SK-N-SH treated with all-trans-retinoic acid at 6 μM for 48 hours (cell line): ENCODE measurements at regions not wholly inside any gene's neighbourhood (a gene's known extent, or its start where the extent isn't known, plus 50 kb on each side); places are given as distances from the start of the nearest gene placed in this dataset.
A peak's percentile ranks its signal among the peaks of the same experiment; 100 is the strongest.

ENCODE experiments used
- ATAC-seq: fragments of 200-7000 bp; cut with Tn5 transposase; 3 replicates; pipeline ENCODE4 v1.9.1; 2020; ENCODE audit warnings: mild to moderate bottlenecking, moderate library complexity
- ARNTL ChIP-seq: fragments of 450-650 bp; formaldehyde crosslinking; IDR thresholded peaks from 2 replicates; pipeline ENCODE4 v1.5.0; 2020; ENCODE audit warnings: low read depth, mild to moderate bottlenecking, moderate library complexity, borderline replicate concordance
- BACH2 ChIP-seq: fragments of 250-450 bp; sonication (Bioruptor Pico); IDR thresholded peaks from 2 replicates; pipeline ENCODE4 v1.9.0; 2021; ENCODE audit warnings: mild to moderate bottlenecking, borderline replicate concordance
- CREB5 ChIP-seq: fragments of 250-450 bp; sonication (Bioruptor Pico); IDR thresholded peaks from 2 replicates; pipeline ENCODE4 v1.5.1; 2020; ENCODE audit warnings: low read depth, mild to moderate bottlenecking, moderate library complexity
- CSDC2 ChIP-seq: fragments of 250-450 bp; sonication (Bioruptor Pico); IDR thresholded peaks from 2 replicates; pipeline ENCODE4 v1.5.0; 2020; ENCODE audit warnings: mild to moderate bottlenecking, moderate library complexity
- CSRNP3 ChIP-seq: fragments of 250-450 bp; sonication (Bioruptor Pico); IDR thresholded peaks from 2 replicates; pipeline ENCODE4 v1.5.1; 2021; ENCODE audit warnings: mild to moderate bottlenecking, moderate library complexity
- ESRRG ChIP-seq: fragments of 250-450 bp; sonication (Bioruptor Pico); IDR thresholded peaks from 2 replicates; pipeline ENCODE4 v1.6.1; 2021; ENCODE audit warnings: mild to moderate bottlenecking
- GLIS3 ChIP-seq: fragments of 250-450 bp; sonication (Bioruptor Pico); IDR thresholded peaks from 2 replicates; pipeline ENCODE4 v1.5.0; 2020; ENCODE audit warnings: mild to moderate bottlenecking, moderate library complexity
- ISL1 ChIP-seq: fragments of 250-450 bp; sonication (Bioruptor Pico); IDR thresholded peaks from 2 replicates; pipeline ENCODE4 v2.1.2; 2022; ENCODE audit warnings: mild to moderate bottlenecking, moderate library complexity
- OSR1 ChIP-seq: fragments of 250-450 bp; sonication (Bioruptor Pico); IDR thresholded peaks from 2 replicates; pipeline ENCODE4 v1.8.0; 2022; ENCODE audit warnings: moderate library complexity, mild to moderate bottlenecking, inconsistent platforms
- PATZ1 ChIP-seq: fragments of 250-450 bp; sonication (Bioruptor Pico); IDR thresholded peaks from 2 replicates; pipeline ENCODE4 v1.8.0; 2020; ENCODE audit warnings: mild to moderate bottlenecking, moderate library complexity, borderline replicate concordance
- PPARA ChIP-seq: fragments of 250-450 bp; sonication (Bioruptor Pico); IDR thresholded peaks from 2 replicates; pipeline ENCODE4 v1.5.0; 2020; ENCODE audit warnings: mild to moderate bottlenecking, borderline replicate concordance
- RARB ChIP-seq: fragments of 250-450 bp; sonication (Bioruptor Pico); IDR thresholded peaks from 2 replicates; pipeline ENCODE4 v1.8.0; 2021; ENCODE audit warnings: mild to moderate bottlenecking, moderate library complexity
- SNAI2 ChIP-seq: fragments of 250-450 bp; sonication (Bioruptor Pico); IDR thresholded peaks from 2 replicates; pipeline ENCODE4 v1.5.0; 2020; ENCODE audit warnings: mild to moderate bottlenecking, moderate library complexity
- TCF4 ChIP-seq: fragments of 250-450 bp; sonication (Bioruptor Pico); IDR thresholded peaks from 2 replicates; pipeline ENCODE4 v1.8.0; 2021; ENCODE audit warnings: mild to moderate bottlenecking, moderate library complexity, borderline replicate concordance
- TOX ChIP-seq: fragments of 250-450 bp; sonication (Bioruptor Pico); IDR thresholded peaks from 2 replicates; pipeline ENCODE4 v1.8.0; 2021; ENCODE audit warnings: mild to moderate bottlenecking, moderate library complexity, borderline replicate concordance
- ZC3H10 ChIP-seq: fragments of 250-450 bp; sonication (Bioruptor Pico); IDR thresholded peaks from 2 replicates; pipeline ENCODE4 v1.5.1; 2021; ENCODE audit warnings: mild to moderate bottlenecking, moderate library complexity
- ZFP3 ChIP-seq: fragments of 250-450 bp; sonication (Bioruptor Pico); IDR thresholded peaks from 2 replicates; pipeline ENCODE4 v1.5.0; 2020; ENCODE audit warnings: mild to moderate bottlenecking, moderate library complexity
- ZFP30 ChIP-seq: fragments of 450-650 bp; formaldehyde crosslinking; IDR thresholded peaks from 2 replicates; pipeline ENCODE4 v1.5.0; 2022; ENCODE audit warnings: mild to moderate bottlenecking, moderate library complexity
- ZNF565 ChIP-seq: fragments of 450-650 bp; formaldehyde crosslinking; conservative IDR thresholded peaks from 2 replicates; pipeline ENCODE4 v1.5.0; 2020; ENCODE audit warnings: low read depth, mild to moderate bottlenecking, moderate library complexity
- ZNF70 ChIP-seq: fragments of 450-650 bp; formaldehyde crosslinking; IDR thresholded peaks from 2 replicates; pipeline ENCODE4 v1.5.0; 2020; ENCODE audit warnings: mild to moderate bottlenecking, moderate library complexity
- ZNF8 ChIP-seq: fragments of 450-650 bp; formaldehyde crosslinking; IDR thresholded peaks from 2 replicates; pipeline ENCODE4 v1.5.0; 2020; ENCODE audit warnings: mild to moderate bottlenecking, moderate library complexity
- TF ChIP-seq, protein P1 (sequence below): fragments of 250-450 bp; sonication (Bioruptor Pico); IDR thresholded peaks from 2 replicates; pipeline ENCODE4 v1.8.0; 2021; ENCODE audit warnings: low read depth, mild to moderate bottlenecking, moderate library complexity, borderline replicate concordance
- TF ChIP-seq, protein P2 (sequence below): fragments of 250-450 bp; sonication (Bioruptor Pico); IDR thresholded peaks from 2 replicates; pipeline ENCODE4 v1.5.0; 2020; ENCODE audit warnings: mild to moderate bottlenecking, moderate library complexity

DNA sequence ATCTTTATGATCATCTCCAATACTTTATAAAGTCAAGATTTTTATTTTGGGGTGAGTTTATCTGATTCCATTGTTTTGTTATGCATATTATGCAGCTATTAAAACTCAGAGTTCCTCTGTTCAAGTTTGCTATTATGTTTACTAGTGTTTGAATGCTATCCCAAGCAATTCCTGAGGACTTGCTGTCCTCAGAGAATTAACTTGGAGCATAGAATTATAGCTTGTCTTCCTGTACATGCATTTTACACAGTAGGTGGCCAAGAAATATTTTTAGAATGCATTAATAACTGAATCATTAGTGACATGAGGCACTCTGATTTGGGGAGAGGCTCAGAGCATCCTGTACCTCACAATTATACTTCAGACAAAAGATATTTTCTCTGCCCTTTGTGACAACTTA lies 195.6 kb upstream of the MIR17HG start:
- ATAC-seq = no peak
- TF ChIP-seq TCF4 (CRISPR knock-in tag) (no peak), ISL1 (peak; percentile 26; the same call in 1 of the 2 replicates)

- ATAC-seq = peak; percentile 84
- peak; percentile 59; the same call in 1 of the 2 replicates for TF ChIP-seq ESRRG (CRISPR knock-in tag)
- TF ChIP-seq, protein P1, sequence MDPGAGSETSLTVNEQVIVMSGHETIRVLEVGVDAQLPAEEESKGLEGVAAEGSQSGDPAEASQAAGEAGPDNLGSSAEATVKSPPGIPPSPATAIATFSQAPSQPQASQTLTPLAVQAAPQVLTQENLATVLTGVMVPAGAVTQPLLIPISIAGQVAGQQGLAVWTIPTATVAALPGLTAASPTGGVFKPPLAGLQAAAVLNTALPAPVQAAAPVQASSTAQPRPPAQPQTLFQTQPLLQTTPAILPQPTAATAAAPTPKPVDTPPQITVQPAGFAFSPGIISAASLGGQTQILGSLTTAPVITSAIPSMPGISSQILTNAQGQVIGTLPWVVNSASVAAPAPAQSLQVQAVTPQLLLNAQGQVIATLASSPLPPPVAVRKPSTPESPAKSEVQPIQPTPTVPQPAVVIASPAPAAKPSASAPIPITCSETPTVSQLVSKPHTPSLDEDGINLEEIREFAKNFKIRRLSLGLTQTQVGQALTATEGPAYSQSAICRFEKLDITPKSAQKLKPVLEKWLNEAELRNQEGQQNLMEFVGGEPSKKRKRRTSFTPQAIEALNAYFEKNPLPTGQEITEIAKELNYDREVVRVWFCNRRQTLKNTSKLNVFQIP (CRISPR knock-in tag) = peak; percentile 86; the same call in 1 of the 2 replicates
- 0 out of 2 replicates have a peak, but pooled peaks have one; percentile 24 for TF ChIP-seq ZNF565 (CRISPR knock-in tag)
- TF ChIP-seq BACH2 (CRISPR knock-in tag) = no peak
- no peak for TF ChIP-seq ARNTL (CRISPR knock-in tag)
- peak; percentile 79 for TF ChIP-seq ZFP3 (CRISPR knock-in tag)
- TF ChIP-seq OSR1 (CRISPR knock-in tag) = no peak
- TF ChIP-seq RARB = peak; percentile 57; the same call in 1 of the 2 replicates
- TF ChIP-seq ZNF8 (CRISPR knock-in tag) = no peak
- no peak for TF ChIP-seq ZFP30 (CRISPR knock-in tag)
- TF ChIP-seq TCF4 (CRISPR knock-in tag) = 0 out of 2 replicates have a peak, but pooled peaks have one; percentile 30
- TF ChIP-seq PATZ1 (CRISPR knock-in tag) = peak; percentile 86
- peak; percentile 85; the same call in 1 of the 2 replicates for TF ChIP-seq CSRNP3 (CRISPR knock-in tag)
- TF ChIP-seq GLIS3 (CRISPR knock-in tag) = peak; percentile 97
- TF ChIP-seq, protein P2, sequence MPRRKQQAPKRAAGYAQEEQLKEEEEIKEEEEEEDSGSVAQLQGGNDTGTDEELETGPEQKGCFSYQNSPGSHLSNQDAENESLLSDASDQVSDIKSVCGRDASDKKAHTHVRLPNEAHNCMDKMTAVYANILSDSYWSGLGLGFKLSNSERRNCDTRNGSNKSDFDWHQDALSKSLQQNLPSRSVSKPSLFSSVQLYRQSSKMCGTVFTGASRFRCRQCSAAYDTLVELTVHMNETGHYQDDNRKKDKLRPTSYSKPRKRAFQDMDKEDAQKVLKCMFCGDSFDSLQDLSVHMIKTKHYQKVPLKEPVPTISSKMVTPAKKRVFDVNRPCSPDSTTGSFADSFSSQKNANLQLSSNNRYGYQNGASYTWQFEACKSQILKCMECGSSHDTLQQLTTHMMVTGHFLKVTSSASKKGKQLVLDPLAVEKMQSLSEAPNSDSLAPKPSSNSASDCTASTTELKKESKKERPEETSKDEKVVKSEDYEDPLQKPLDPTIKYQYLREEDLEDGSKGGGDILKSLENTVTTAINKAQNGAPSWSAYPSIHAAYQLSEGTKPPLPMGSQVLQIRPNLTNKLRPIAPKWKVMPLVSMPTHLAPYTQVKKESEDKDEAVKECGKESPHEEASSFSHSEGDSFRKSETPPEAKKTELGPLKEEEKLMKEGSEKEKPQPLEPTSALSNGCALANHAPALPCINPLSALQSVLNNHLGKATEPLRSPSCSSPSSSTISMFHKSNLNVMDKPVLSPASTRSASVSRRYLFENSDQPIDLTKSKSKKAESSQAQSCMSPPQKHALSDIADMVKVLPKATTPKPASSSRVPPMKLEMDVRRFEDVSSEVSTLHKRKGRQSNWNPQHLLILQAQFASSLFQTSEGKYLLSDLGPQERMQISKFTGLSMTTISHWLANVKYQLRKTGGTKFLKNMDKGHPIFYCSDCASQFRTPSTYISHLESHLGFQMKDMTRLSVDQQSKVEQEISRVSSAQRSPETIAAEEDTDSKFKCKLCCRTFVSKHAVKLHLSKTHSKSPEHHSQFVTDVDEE (CRISPR knock-in tag) = no peak; the same call in 1 of the 2 replicates
- TF ChIP-seq CSDC2 (CRISPR knock-in tag) = peak; percentile 90
- no peak for TF ChIP-seq ZNF70
- peak; percentile 99 for TF ChIP-seq ISL1
- peak; percentile 90 for TF ChIP-seq ZC3H10 (CRISPR knock-in tag)
- peak; percentile 89 for TF ChIP-seq CREB5 (CRISPR knock-in tag)
- peak; percentile 77; the same call in 1 of the 2 replicates for TF ChIP-seq SNAI2 (CRISPR knock-in tag)
- TF ChIP-seq TOX = peak; percentile 79; the same call in 1 of the 2 replicates
- no peak for TF ChIP-seq PPARA
- TF ChIP-seq, all 23 proteins: peak for 15
Observed at GRCh38 chr13:91153372-91153771, 194.1 kb upstream of the MIR17HG start.
